GM23338 (cell line): ENCODE measurements at regions not wholly inside any gene's neighbourhood (a gene's known extent, or its start where the extent isn't known, plus 50 kb on each side); places are given as distances from the start of the nearest gene placed in this dataset.

Experiments used
- CREB1 ChIP-seq: fragments of 250-450 bp; sonication (Bioruptor Pico); IDR thresholded peaks from 2 replicates; pipeline ENCODE4 v1.5.0; 2020; ENCODE audit warnings: low read depth, mild to moderate bottlenecking, moderate library complexity
- EZH2 ChIP-seq: fragments of 200-600 bp; sonication (generic); IDR thresholded peaks from one replicate; pipeline ENCODE4 v1.8.0; 2017; ENCODE audit warnings: antibody characterized with exemption, mild to moderate bottlenecking, low read depth; ENCODE audit not compliant: unreplicated experiment
- POLR2AphosphoS5 ChIP-seq: IDR thresholded peaks from 2 replicates; pipeline ENCODE4 v1.6.1; 2016; ENCODE audit warnings: antibody characterized with exemption, low read depth
- ZNF331 ChIP-seq: fragments of 250-450 bp; sonication (Bioruptor Pico); IDR thresholded peaks from 2 replicates; pipeline ENCODE4 v1.5.0; 2020; ENCODE audit warnings: low read depth, mild to moderate bottlenecking, moderate library complexity
- ZNF462 ChIP-seq: fragments of 250-450 bp; sonication (Bioruptor Pico); IDR thresholded peaks from 2 replicates; pipeline ENCODE4 v1.5.0; 2020; ENCODE audit warnings: mild to moderate bottlenecking, moderate library complexity
- TF ChIP-seq, protein P1 (sequence below), 2 experiments: fragments of 200-600 bp in 1 of 2; sonication (generic) in 1 of 2; conservative IDR thresholded peaks; 2 replicates each; pipeline versions ENCODE4 v1.5.1 to v1.6.1; 2016 to 2017; ENCODE audit warnings: antibody characterized with exemption in 2 of 2, low read depth in 2 of 2, mild to moderate bottlenecking in 2 of 2, moderate library complexity in 1 of 2

- TF ChIP-seq, protein P1, sequence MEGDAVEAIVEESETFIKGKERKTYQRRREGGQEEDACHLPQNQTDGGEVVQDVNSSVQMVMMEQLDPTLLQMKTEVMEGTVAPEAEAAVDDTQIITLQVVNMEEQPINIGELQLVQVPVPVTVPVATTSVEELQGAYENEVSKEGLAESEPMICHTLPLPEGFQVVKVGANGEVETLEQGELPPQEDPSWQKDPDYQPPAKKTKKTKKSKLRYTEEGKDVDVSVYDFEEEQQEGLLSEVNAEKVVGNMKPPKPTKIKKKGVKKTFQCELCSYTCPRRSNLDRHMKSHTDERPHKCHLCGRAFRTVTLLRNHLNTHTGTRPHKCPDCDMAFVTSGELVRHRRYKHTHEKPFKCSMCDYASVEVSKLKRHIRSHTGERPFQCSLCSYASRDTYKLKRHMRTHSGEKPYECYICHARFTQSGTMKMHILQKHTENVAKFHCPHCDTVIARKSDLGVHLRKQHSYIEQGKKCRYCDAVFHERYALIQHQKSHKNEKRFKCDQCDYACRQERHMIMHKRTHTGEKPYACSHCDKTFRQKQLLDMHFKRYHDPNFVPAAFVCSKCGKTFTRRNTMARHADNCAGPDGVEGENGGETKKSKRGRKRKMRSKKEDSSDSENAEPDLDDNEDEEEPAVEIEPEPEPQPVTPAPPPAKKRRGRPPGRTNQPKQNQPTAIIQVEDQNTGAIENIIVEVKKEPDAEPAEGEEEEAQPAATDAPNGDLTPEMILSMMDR (conservative IDR thresholded peaks at IDR 0.05; ENCODE audit: low read depth in 2 of 2): no peak
- no peak for TF ChIP-seq CREB1 (CRISPR knock-in tag)
- TF ChIP-seq EZH2: no peak
- no peak for TF ChIP-seq POLR2AphosphoS5
- TF ChIP-seq ZNF331 (CRISPR knock-in tag): no peak
- TF ChIP-seq ZNF462: no peak
These were observed 69.7 kb upstream of the ATP11B start for GRCh38 chr3:182723596-182723995.
